ENCODE measurements at regions not wholly inside any gene's neighbourhood (a gene's known extent, or its start where the extent isn't known, plus 50 kb on each side); places are given as distances from the start of the nearest gene placed in this dataset.

DNA sequence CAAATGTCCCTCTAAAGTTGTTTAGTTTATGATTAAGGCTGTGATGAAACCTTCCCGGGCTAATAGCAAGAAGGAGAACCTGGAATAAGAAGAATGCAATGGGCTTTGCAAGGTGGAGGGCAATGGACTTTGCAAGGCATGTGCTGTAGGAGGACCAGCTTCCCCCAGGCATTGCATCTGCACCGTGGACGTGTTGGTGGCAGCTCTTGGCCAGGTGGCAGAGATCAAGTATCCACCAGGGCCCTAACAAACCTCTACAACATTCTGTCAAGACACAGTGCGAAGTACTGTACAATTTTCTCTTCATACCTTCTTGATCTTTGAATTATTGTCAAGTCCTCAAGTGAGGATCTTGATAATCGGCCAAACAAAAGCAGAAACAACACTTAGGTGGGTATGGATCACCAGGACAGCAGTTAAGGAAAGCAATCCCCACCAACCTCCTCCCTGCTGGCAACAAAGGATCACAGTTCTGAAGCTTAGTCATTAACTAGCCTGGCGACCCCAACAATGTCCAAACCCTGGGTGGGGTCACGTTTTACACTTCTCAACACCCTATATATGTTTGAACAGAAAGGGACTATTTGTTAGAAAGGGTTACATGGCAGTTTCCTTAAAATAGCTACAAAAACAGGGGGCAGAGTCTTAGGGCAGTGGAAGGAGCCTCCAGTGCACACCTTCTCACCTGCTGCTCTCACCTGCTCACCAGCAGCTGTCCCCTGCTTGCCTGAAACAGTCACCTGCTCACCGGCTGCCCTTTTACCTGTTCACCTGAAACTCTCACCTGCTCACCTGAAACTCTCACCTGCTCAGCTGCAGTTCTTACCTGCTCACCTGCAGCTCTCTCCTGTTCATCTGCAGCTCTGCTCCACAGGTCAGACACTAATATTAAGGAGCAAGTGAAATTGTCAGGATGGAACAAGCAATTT is 137.9 kb upstream of the LIPC start:
- DNase-seq = no peak
- intact Hi-C loops (cut with DNase I) = loop anchor here (10.0 kb wide), 1 partner anchor 61 kb away; no protein-coding TSS in a partner anchor

DNA sequence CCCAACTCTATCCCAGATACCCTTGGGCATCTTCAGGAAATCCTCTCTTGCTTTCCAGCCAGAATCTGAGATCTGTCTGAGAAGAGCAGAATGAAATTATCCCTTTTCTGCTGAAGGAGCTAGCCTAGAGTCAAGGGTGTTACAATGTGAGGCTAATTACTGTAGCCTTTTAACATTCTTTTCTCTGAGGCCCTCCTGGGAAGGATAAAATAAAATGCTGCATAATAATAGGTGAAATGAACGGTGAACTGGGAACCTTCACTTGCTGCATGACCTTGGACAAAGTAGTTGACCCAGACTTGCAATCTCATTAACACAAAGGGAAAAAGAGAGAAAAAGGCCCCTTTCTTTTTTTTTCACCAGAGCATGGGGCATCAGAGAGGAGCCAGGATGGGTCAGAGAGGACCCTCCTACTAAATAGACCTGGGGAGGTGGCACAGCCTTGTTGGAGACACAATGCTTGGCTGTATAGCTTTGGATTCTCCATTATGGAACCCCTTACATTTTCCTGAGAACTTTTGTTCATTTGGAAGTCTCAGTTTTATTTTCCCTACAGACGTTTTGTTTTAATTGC is 137.0 kb upstream of the LIPC start:
- intact Hi-C loops (cut with DNase I) = loop anchor here (10.0 kb wide), 1 partner anchor 60 kb away; no protein-coding TSS in a partner anchor
- no peak for DNase-seq

DNA sequence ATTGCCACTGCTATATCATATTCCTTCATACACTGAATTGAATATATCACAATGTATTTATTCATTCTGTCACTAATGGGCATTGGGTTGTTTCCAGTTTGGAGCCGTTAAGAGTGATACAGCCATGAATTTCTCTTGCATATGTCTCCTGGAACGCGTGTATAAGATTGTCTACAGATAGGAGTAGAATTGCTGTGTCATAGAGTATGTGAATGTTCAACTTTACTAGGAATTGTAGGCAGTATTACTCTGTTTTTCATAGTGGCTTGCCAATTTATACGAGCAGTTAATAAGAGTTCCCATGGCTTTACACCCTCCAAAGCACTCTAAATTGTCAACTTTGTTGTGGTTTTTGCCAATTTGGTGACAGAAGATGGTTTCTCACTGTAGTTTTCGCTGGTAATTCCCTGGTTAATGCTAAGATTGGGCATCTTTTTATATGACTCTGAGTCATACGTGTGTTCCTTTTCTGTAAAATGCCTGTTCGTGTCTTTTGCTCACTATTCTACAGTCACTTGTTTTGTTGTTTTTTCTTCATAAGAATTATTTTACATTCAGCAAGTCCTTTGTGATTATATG is 136.1 kb upstream of the LIPC start:
- intact Hi-C loops (cut with DNase I) = loop anchor here (10.0 kb wide), 1 partner anchor 59 kb away; no protein-coding TSS in a partner anchor
- DNase-seq = no peak

DNA sequence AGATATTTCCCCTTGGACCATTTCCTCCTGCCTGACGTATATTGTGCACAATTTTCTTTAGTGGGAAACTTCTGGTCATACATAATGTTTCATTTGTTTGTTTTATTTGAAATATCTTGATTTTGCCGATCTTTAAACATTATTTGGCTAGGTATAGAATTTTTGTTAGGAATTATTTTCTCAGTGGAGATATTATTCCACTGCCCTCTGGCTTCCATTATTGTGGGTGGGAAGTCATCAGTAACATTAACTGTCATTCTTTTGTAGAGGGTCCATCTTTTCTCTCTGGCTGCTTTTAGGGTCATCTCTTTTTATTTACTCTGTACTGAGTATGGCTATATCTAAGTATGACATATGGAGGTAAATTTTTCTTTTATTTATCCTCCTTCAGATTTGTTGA is 135.5 kb upstream of the LIPC start:
- intact Hi-C loops (cut with DNase I) = loop anchor here (10.0 kb wide), 1 partner anchor 59 kb away; no protein-coding TSS in a partner anchor
- DNase-seq = no peak

DNA sequence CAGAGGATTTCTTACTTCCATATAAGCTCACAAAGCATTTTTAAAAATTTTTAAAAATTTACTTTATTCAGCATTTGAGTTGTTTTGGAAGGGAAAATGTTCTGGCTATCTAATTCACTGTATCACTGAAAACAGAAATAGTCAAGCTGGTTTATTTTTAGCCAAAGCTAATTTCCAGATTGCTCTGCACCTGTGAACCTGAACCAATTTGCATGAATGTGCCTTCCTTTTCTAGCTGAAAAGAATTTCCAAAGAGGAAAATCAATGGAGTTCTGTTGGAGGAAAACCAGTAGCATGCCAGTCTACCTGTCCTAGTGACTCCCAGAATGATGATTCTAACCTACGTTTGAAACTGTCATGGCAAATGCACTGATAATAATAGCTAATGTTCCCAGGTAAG is 134.2 kb upstream of the LIPC start:
- intact Hi-C loops (cut with DNase I) = loop anchor here (10.0 kb wide), 1 partner anchor 57 kb away; no protein-coding TSS in a partner anchor
- no peak for DNase-seq

DNA sequence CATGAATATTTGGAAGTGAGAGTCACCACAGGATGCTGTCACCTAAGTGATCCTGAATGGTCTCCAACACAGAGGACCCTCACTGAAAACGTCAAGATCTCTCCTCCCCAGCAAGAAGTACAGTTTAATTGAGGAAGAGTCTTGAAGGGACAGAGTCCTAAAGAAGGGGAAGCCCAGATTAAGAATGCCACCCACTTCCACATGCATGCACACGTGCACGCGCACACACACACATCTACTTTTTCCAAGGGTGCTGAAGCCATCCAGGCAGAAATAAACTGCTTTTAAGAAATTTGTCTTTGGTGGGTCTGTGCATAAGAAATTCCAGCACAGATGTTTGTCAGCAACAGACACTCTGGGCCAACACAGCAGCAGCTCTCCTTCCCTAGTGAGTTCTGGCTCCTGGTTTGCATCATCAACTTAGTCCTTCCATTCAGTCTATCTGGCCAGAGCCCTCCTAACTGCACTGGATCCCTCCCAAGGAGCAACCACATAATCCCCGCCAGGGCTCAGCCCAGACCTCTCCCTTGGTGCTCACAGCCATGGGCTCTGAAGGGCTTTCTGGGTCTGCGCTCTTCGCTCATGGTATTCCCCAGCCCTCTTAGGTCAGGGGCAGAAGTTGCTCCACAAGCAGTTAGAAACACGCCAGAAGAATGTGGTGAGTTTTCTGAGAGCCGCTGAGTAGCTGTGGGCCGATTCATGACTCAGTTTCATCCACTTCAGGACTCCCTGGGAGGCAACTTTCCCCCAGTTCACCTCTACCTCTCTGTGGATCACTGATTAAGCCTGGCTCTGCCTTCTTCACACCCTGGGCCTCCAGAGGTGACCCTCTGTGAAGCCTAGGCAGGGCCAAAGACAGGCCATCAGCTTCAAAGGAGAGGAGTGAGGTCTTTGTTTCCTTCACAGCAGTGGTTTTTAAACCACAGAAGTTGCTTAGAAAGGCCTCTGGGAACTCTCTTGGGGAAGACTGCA is 132.6 kb upstream of the LIPC start:
- peak in 1 of 42 donors; percentile 12 for DNase-seq
- intact Hi-C loops (cut with DNase I) = loop anchor here (10.0 kb wide), 1 partner anchor 56 kb away; no protein-coding TSS in a partner anchor

DNA sequence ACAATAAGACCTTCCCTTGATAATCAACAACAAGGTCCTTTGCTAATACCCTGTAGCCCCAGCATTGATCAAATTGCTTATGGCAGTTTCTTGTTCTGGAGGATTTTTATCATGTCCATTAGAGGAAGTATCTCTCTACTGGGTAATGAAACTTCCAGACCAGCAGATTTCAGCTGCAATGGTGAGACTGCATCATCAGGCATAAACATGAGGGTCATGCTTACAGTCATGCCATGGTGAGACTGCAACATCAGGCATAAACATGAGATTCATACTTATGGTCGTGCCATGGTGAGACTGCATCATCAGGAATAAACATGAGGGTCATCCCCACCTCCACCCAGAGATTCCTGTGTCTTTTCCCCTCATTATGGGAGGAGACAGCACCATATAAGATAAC is 129.0 kb upstream of the LIPC start:
- intact Hi-C loops (cut with DNase I) = no loop called here
- no peak for DNase-seq

DNA sequence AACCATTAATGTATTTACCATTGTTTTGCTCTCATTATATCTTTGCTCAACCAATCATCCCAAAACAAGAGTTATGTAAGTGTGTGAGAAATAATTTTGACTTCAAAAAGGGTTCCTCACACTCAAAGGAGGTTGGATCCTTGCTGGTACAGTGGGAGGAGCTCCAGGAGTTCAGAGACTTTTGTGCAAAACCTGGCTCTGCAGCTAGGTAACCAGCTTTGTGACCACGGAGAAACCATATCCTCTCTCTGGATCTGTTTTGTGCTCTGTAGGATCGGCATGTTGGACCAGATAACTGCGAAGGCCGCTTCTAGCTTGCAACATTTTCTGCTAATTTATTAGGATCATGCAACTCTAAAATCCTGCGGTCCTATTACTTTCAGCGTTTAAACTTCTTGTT is 128.6 kb upstream of the LIPC start:
- DNase-seq = no peak
- intact Hi-C loops (cut with DNase I) = no loop called here

DNA sequence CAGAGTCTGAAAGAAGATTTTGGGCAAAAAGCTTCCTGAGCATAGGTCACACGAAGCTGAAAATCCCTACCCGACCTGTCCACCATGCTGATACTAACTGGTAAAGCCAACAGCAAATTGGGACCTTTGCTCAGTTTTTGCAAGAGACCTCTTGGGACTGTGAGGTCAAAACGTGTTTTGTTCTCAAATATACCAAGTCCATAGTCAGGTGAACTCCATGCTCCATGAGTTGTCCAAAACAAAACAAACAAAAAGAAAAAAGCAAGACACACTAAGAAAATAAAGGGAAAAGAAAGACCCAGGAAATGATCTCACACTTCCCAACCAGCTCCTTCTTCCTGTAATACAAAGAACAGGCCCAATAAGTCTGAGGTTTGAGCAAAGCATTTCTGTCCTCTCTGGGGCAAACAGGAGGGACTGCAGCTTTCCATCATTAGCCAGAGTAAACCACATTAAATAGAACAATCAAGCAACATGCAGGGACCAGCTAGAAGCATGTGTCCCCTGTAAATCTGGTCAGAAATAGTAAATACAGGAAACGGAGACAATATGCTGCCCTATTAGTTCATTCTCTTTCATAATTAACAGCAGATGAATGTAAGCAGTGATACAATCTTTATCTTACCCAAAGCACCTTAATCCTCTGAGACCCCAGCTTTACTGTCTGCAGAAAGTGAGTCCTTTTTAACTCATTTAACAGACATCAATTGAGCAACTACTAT is 125.0 kb upstream of the LIPC start:
- DNase-seq = no peak
- intact Hi-C loops (cut with DNase I) = no loop called here

DNA sequence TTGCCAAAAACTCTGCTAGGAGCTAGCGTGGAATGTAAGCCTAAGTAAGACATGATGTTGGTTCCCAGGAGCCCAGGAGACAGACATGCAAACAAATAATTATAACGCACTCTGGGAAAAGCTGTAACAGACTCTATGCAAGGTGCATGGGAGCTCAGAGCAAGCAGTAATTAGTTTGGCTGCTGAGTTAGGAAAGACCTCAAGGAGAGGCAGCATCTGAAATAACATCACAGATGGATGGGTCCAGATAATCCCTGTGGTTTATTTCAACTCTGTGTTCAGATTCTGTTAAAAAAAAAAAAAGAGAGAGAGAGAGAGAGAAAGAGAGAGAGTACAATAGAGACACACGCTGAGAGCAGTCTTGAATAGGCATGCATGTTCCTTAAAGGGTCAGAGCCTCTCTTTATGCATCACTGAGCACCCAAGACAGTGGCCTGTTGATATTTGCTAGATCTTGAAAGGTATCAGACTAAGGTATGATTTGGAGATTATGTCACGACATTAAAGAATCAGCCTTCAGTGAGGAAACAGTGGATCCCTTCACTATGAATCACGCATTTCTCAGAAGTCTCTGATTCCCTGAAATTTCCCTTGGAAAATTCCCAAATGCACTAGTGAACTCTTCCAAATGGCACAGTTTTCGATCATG is 124.4 kb upstream of the LIPC start:
- intact Hi-C loops (cut with DNase I) = no loop called here
- DNase-seq = no peak

DNA sequence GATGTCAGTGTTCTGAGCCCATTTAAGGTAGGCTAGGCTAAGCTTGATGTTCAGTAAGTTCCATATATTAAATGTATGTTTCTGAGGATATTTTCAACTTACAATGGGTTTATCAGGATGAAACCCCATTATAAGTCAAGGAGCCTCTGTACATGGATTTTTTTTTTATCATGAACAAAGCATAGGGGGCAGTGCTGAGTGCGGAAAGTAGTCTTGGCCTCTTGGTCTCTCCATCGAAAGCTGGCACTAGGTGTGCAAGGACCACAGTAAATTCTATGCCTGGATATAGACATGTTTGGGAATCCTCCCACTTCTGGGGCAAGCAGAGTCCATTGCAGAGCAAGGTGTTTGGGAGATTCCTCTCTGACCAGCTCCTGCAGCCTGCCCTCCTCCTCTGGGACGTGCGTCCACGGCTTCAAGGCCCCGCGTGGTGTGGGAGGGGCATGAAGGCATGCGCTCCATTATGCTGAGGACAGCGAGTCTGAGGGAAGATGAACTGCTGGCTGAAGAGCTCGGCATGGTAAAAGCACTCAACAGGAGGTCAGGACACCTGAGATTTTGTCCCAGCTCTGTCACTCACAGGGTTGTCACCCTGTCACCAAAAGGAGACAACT is 122.9 kb upstream of the LIPC start:
- intact Hi-C loops (cut with DNase I) = no loop called here
- DNase-seq = no peak

DNA sequence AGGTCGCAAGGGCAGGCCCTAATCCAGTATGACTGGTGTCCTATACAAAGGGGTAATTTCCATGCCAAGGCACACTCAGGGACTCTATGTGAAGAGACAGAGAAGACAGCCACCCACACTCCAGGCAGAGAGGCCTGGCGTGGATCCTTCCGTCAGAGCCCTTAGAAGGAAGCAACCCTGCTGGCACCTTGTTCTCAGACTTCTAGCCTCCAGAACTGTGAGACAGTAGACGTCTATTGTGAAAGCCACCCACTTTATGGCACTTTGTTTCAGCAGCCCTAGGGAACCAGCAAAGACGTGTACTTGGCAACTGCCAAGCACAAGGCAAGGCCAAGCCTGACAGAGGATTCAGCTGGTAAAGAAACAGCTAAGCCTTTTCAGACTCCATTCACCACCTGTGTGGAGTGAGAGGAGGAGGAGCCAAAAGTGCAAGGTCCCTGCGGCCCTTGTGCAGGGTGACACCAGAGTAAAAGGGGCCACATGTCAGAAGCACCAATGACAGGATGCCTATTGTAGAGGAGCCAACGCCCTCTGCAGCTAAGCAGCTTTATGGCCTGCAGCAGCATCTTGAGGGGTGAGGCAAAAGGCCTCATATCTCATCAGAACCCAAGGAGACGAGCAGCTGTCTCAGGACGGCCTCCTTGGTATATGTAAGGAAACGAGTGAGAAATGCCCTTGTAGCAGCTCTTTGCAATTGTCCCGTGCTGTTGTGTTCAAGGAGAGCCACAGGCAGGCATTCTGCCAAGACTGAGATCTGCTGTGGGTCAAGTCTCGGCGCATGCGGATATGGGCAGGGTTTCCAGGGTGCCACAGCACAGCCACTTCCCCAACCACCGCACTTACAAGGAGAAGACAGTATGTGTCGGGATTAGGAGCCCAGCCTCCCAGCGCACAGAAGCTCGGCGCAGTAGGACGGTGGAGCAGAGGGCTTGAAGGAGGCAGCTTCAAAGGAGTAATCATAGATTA is 121.5 kb upstream of the LIPC start:
- intact Hi-C loops (cut with DNase I) = no loop called here
- DNase-seq = peak in 25 of 42 donors; percentile 16 to 65 (median 35)

DNA sequence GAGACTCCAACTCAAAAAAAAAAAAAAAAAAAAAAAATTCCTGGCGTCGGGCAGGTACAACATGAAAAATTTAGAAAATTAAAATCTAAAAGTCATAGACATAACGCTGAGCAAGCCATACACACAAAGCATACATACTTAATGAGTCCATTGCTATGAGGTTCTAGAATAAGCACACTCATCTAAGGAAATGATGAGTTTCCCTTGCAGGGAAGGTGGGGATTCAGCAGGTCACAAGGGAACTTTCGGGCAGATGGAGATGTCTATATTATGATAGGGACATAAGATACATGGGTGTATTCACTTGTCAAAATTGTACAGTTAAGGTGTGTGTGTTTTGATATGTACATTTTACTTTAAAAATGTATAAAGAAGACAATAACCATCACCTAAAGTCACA is 120.2 kb upstream of the LIPC start:
- intact Hi-C loops (cut with DNase I) = no loop called here
- DNase-seq = no peak

DNA sequence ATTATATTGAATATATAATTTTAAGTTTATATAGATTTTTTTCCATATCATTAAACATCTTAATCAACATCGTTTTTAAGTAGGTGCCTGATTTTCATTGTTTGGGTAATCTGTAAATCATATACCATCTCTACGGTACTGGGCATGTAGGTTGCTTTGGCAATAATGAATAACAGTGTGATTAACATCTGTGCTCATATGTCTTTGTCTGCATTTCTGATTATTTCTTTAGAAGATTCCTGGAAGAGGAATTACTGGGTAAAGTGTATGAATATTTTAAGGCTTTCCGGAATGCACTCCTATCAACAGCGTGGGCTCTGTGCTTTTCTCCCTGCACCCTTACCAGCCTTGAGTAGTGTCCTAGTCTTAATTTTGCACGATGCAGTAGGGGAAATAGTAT is 119.8 kb upstream of the LIPC start:
- intact Hi-C loops (cut with DNase I) = no loop called here
- DNase-seq = no peak

DNA sequence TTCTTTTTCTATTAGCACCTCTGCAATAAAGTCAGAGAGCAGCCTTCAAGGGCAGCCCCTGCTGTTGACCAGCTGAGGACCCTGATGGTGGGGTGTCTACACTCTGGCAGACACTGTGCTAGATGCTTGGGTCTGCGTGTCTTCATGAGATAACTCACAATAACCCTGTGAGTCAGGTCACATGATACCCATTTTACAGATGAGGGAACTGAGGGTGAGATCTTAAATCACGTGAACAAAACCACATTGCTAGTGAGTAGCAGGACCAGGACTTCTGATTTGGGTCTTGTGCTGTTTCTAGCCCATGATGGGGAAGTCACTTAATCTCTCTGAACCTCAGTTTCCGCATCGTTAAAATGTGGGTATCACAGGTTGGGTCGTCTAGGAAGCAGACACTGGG is 118.5 kb upstream of the LIPC start:
- no peak for DNase-seq
- intact Hi-C loops (cut with DNase I) = no loop called here
